NOMO-1 treated with dmso at 0.1 percent for 144 hours (cell line): ENCODE measurements at regions not wholly inside any gene's neighbourhood (a gene's known extent, or its start where the extent isn't known, plus 50 kb on each side); places are given as distances from the start of the nearest gene placed in this dataset.
"Not testable (repeated sequence)": the region's sequence is repeated elsewhere in the genome, so short reads cannot be mapped to it uniquely, and the experiment has no call there.

Source experiments
- DNase-seq: peaks from one replicate; lab custom pipeline; 2025; ENCODE audit not compliant: unreplicated experiment; lab: John Stamatoyannopoulos, UW

- no peak for DNase-seq
Observed at GRCh38 chr5:36422952-36423351, 121.2 kb upstream of the RANBP3L start.

- DNase-seq, result peak; percentile 26
Observed at GRCh38 chr5:36423578-36424307, 122.0 kb upstream of the RANBP3L start.

GRCh38 chr5:36426070-36426469 is 124.4 kb upstream of the RANBP3L start:
- not testable (repeated sequence) for DNase-seq

- DNase-seq, result no peak
Observed at GRCh38 chr5:36435516-36435915, 133.8 kb upstream of the RANBP3L start.

GRCh38 chr5:36436306-36436705 is 134.6 kb upstream of the RANBP3L start:
- DNase-seq, result no peak

- DNase-seq, result no peak
Observed at GRCh38 chr5:36438765-36439561, 137.3 kb upstream of the RANBP3L start.

GRCh38 chr5:36440300-36440699 is 138.6 kb upstream of the RANBP3L start:
- no peak for DNase-seq

- no peak for DNase-seq
Observed at GRCh38 chr5:36441280-36441679, 139.6 kb upstream of the RANBP3L start.

GRCh38 chr5:36442352-36442751 is 140.7 kb upstream of the RANBP3L start:
- no peak for DNase-seq

GRCh38 chr5:36442796-36443195 is 141.1 kb upstream of the RANBP3L start:
- DNase-seq, result no peak

- no peak for DNase-seq
Observed at GRCh38 chr5:36443941-36444340, 142.2 kb upstream of the RANBP3L start.

GRCh38 chr5:36444582-36445418 is 143.1 kb upstream of the RANBP3L start:
- no peak for DNase-seq

- no peak for DNase-seq
Observed at GRCh38 chr5:36447776-36448175, 146.1 kb upstream of the RANBP3L start.

- DNase-seq, result no peak
Observed at GRCh38 chr5:36450229-36451014, 148.7 kb upstream of the RANBP3L start.

- no peak for DNase-seq
Observed at GRCh38 chr5:36452424-36453006, 150.8 kb upstream of the RANBP3L start.

GRCh38 chr5:36457511-36458270 is 148.7 kb upstream of the SLC1A3 start:
- no peak for DNase-seq

- no peak for DNase-seq
Observed at GRCh38 chr5:36458746-36459145, 147.7 kb upstream of the SLC1A3 start.

- DNase-seq, result no peak
Observed at GRCh38 chr5:36459176-36460135, 146.9 kb upstream of the SLC1A3 start.
